K562 (cell line): ENCODE measurements at regions not wholly inside any gene's neighbourhood (a gene's known extent, or its start where the extent isn't known, plus 50 kb on each side); places are given as distances from the start of the nearest gene placed in this dataset.
A peak's percentile ranks its signal among the peaks of the same experiment; 100 is the strongest.

Experiments
- CBFA2T2 ChIP-seq: fragments of 450-650 bp; conservative IDR thresholded peaks from 2 replicates; pipeline ENCODE4 v1.6.1; 2017; ENCODE audit warnings: mild to moderate bottlenecking
- CBFA2T3 ChIP-seq: fragments of 450-650 bp; IDR thresholded peaks from 2 replicates; pipeline ENCODE4 v1.6.1; 2017
- CXXC5 ChIP-seq: fragments of 250-450 bp; sonication (Bioruptor Pico); IDR thresholded peaks from 2 replicates; pipeline ENCODE4 v1.8.0; 2022; ENCODE audit warnings: inconsistent platforms, mild to moderate bottlenecking, moderate library complexity
- GATAD2A ChIP-seq: fragments of 450-650 bp; IDR thresholded peaks from 2 replicates; pipeline ENCODE4 v1.6.1; 2017
- HNRNPLL ChIP-seq: fragments of 200-400 bp; formaldehyde crosslinking; IDR thresholded peaks from 2 replicates; pipeline ENCODE4 v1.6.1; 2017; ENCODE audit warnings: low read length, low read depth, mild to moderate bottlenecking; ENCODE audit not compliant: poor library complexity, severe bottlenecking
- KDM1A ChIP-seq, 2 experiments: fragments of 450-650 bp; IDR thresholded peaks; 2 replicates each; pipeline ENCODE4 v1.6.1; 2016; ENCODE audit warnings: mild to moderate bottlenecking in 2 of 2
- KLF16 ChIP-seq: IDR thresholded peaks from 2 replicates; pipeline ENCODE4 v1.6.1; 2016; ENCODE audit warnings: antibody characterized with exemption
- NFIC ChIP-seq: fragments of 450-650 bp; IDR thresholded peaks from 2 replicates; pipeline ENCODE4 v1.6.1; 2017; ENCODE audit warnings: mild to moderate bottlenecking, inconsistent platforms
- PHTF2 ChIP-seq: fragments of 250-450 bp; sonication (Bioruptor Pico); IDR thresholded peaks from 2 replicates; pipeline ENCODE4 v1.5.0; 2021; ENCODE audit warnings: mild to moderate bottlenecking
- PML ChIP-seq: IDR thresholded peaks from 2 replicates; pipeline ENCODE4 v1.6.1; 2012; ENCODE audit warnings: low read length, inconsistent platforms
- PTBP1 ChIP-seq: fragments of 200-400 bp; formaldehyde crosslinking; IDR thresholded peaks from 2 replicates; pipeline ENCODE4 v1.6.1; 2017; ENCODE audit warnings: low read depth, low read length
- SMAD4 ChIP-seq: fragments of 250-450 bp; sonication (Bioruptor Pico); conservative IDR thresholded peaks from 2 replicates; pipeline ENCODE4 v1.8.0; 2021; ENCODE audit warnings: inconsistent platforms, mild to moderate bottlenecking, moderate library complexity
- STAT5A ChIP-seq: IDR thresholded peaks from 2 replicates; pipeline ENCODE4 v1.6.1; 2012; ENCODE audit warnings: low read length, inconsistent platforms, borderline replicate concordance
- ZNF407 ChIP-seq: fragments of 450-650 bp; IDR thresholded peaks from 2 replicates; pipeline ENCODE4 v1.6.1; 2016; ENCODE audit warnings: low read depth
- ZNF583 ChIP-seq: fragments of 250-450 bp; sonication (Bioruptor Pico); IDR thresholded peaks from 2 replicates; pipeline ENCODE4 v1.4.0; 2020
- ZNF589 ChIP-seq: fragments of 200-800 bp; sonication (Bioruptor generic); IDR thresholded peaks from 2 replicates; pipeline ENCODE4 v1.6.1; 2016; ENCODE audit warnings: low read depth, missing genetic modification characterization, missing compliant biosample characterization
- TF ChIP-seq, protein P1 (sequence below): fragments of 250-450 bp; sonication (Bioruptor Pico); IDR thresholded peaks from 2 replicates; pipeline ENCODE4 v1.4.0; 2020; ENCODE audit warnings: mild to moderate bottlenecking
- TF ChIP-seq, protein P2 (sequence below): fragments of 250-450 bp; sonication (Bioruptor Pico); IDR thresholded peaks from 2 replicates; pipeline ENCODE4 v1.5.0; 2021; ENCODE audit warnings: mild to moderate bottlenecking, moderate library complexity

DNA sequence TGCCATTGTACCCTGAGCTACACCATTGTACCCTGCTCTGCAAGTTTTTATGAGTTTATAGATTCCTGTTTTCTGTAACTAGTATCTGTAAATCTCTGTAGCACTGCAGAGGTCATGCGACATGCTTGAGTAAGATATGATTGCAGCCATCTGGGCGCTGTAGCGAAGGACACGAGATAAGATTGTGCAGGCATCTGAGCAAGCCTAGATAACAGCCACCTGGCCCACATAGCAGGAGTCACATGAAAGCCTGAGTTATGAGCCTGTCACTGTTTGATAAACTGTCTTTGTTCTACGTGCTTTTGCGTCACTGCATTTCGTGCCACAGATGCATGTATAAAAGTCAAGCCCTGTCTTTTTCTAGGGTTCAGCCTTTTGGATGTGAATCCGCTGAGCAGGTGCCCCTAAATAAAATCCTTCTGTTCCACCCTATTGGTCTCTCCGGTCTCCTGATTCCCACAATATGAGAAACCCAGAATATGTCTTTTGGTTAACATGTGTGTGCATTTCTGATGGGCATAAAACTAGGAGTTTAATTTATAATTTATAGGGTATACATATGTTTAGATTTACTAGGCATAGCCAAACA lies 327.6 kb upstream of the MAOA start (continued):
- TF ChIP-seq HNRNPLL (no peak), CBFA2T3 (peak; percentile 93), CXXC5 (CRISPR knock-in tag) (peak; percentile 77), KDM1A (IDR thresholded peaks at IDR 0.05) (peak; percentile 61 to 69), KLF16 (peak; percentile 91), PML (peak; percentile 82), PTBP1 (no peak), PHTF2 (CRISPR knock-in tag) (no peak), GATAD2A (no peak), ZNF407 (no peak), NFIC (peak; percentile 60), CBFA2T2 (peak; percentile 94), ZNF589 (CRISPR knock-in tag) (peak; percentile 89), STAT5A (peak; percentile 56; the same call in 1 of the 2 replicates), SMAD4 (CRISPR knock-in tag) (peak; percentile 72), ZNF583 (CRISPR knock-in tag) (peak; percentile 58; the same call in 1 of the 2 replicates)
- TF ChIP-seq, protein P1, sequence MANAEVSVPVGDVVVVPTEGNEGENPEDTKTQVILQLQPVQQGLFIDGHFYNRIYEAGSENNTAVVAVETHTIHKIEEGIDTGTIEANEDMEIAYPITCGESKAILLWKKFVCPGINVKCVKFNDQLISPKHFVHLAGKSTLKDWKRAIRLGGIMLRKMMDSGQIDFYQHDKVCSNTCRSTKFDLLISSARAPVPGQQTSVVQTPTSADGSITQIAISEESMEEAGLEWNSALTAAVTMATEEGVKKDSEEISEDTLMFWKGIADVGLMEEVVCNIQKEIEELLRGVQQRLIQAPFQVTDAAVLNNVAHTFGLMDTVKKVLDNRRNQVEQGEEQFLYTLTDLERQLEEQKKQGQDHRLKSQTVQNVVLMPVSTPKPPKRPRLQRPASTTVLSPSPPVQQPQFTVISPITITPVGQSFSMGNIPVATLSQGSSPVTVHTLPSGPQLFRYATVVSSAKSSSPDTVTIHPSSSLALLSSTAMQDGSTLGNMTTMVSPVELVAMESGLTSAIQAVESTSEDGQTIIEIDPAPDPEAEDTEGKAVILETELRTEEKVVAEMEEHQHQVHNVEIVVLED (CRISPR knock-in tag): peak; percentile 50
- TF ChIP-seq, protein P2, sequence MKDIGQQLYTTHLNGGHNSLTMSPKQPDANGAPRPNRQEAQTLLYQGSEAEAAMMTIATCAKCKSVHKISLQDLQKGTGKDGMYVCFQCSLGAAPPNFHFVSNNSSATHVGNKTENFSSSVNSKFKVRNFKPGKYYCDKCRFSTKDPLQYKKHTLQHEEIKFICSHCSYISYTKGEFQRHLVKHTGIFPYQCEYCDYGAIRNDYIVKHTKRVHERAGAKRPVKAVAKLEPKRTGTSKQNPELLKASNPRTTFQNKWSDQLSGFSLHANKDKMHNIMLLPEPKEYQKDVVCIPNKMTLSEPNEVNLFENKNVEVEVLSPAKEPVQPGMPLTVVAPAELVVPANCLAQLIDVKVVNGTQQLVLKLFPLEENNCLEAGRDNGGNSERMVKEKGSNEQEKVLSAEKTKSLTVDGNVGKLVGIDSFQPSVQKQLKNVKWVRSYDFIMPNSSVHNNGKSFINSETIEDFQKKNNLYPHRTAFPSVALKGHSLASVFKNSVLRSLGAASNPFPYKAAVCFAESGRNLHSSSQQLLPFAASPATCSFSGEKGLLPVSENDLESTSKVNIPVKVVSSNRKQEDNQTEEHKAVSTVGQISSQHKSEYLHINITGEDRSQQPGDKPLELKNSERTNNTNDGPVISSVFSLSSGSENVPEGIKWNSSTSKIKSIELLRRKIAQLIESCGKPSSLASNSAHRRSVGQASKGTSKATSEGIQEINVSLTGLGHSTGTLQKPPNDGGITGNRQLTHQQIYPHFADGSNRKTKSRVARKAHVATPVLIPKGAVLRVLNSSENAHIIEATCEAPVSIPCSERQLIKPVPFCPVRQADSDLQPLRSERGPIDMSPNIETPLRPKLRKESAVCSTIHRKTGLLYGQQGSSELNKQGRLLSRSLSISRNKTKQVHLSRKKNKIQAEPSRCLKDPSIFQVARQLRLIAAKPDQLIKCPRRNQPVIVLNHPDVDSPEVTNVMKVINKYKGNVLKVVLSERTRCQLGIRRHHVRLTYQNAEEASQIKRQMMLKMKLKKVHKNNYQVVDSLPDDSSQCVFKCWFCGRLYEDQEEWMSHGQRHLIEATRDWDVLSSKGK: no peak
